ACC112 (cell line): ENCODE measurements at regions not wholly inside any gene's neighbourhood (a gene's known extent, or its start where the extent isn't known, plus 50 kb on each side); places are given as distances from the start of the nearest gene placed in this dataset.

Experiments
- H2AFZ ChIP-seq: fragments of 200-600 bp; sonication (generic); one replicate; pipeline ENCODE4 v1.6.0; 2017; ENCODE audit warnings: antibody characterized with exemption, low read length; ENCODE audit not compliant: unreplicated experiment
- H3K27ac ChIP-seq: fragments of 200-600 bp; sonication (generic); 2 replicates; pipeline ENCODE4 v1.5.1; 2014; ENCODE audit warnings: low read depth, mild to moderate bottlenecking, antibody characterized with exemption, low read length, moderate library complexity
- H3K27me3 ChIP-seq: fragments of 200-600 bp; sonication (generic); 2 replicates; pipeline ENCODE4 v1.6.1; 2014; ENCODE audit warnings: mild to moderate bottlenecking, antibody characterized with exemption, low read length, moderate library complexity, mixed read lengths; ENCODE audit not compliant: insufficient read depth
- H3K36me3 ChIP-seq: fragments of 200-600 bp; sonication (generic); 2 replicates; pipeline ENCODE4 v1.6.1; 2016; ENCODE audit warnings: mild to moderate bottlenecking, antibody characterized with exemption, low read length, moderate library complexity, mixed read lengths; ENCODE audit not compliant: insufficient read depth
- H3K4me1 ChIP-seq: fragments of 200-600 bp; sonication (generic); one replicate; pipeline ENCODE4 v1.6.1; 2016; ENCODE audit warnings: low read length, mixed read lengths; ENCODE audit not compliant: insufficient read depth, unreplicated experiment, control insufficient read depth
- H3K4me3 ChIP-seq: fragments of 200-600 bp; sonication (generic); 2 replicates; pipeline ENCODE4 v1.5.1; 2014; ENCODE audit warnings: mild to moderate bottlenecking, low read depth, low read length
- H3K79me2 ChIP-seq: fragments of 200-600 bp; sonication (generic); one replicate; pipeline ENCODE4 v1.6.0; 2016; ENCODE audit warnings: low read length; ENCODE audit not compliant: control insufficient read depth, unreplicated experiment, insufficient read depth

GRCh38 chr4:58514299-58514698 lies 1404.1 kb upstream of the IGFBP7 start:
- Histone ChIP-seq H3K79me2 (no peaks in the 10 kb centered on the region), H3K27ac (no peak overlapping the region), H3K4me1 (no peaks in the 10 kb centered on the region), H2AFZ (no peak overlapping the region), H3K4me3 (no peak overlapping the region), H3K27me3 (no peaks in the 10 kb centered on the region), H3K36me3 (no peaks in the 10 kb centered on the region)

- H3K4me3 ChIP-seq = no peak overlapping the region
- H3K36me3 ChIP-seq = no peaks in the 10 kb centered on the region
- H3K4me1 ChIP-seq = no peaks in the 10 kb centered on the region
- H2AFZ ChIP-seq = no peak overlapping the region
- no peak overlapping the region for H3K27ac ChIP-seq
- no peaks in the 10 kb centered on the region for H3K79me2 ChIP-seq
- no peaks in the 10 kb centered on the region for H3K27me3 ChIP-seq
Observed at GRCh38 chr4:58510652-58511051, 1400.5 kb upstream of the IGFBP7 start.

GRCh38 chr4:58507079-58507478 lies 1396.9 kb upstream of the IGFBP7 start:
- Histone ChIP-seq H3K4me3 (no peak overlapping the region), H3K27me3 (no peaks in the 10 kb centered on the region), H3K27ac (no peak overlapping the region), H3K79me2 (no peaks in the 10 kb centered on the region), H3K36me3 (no peaks in the 10 kb centered on the region), H3K4me1 (no peaks in the 10 kb centered on the region), H2AFZ (no peak overlapping the region)

GRCh38 chr4:58502839-58503238 lies 1392.7 kb upstream of the IGFBP7 start:
- H2AFZ ChIP-seq = no peak overlapping the region
- no peak overlapping the region for H3K4me3 ChIP-seq
- no peaks in the 10 kb centered on the region for H3K79me2 ChIP-seq
- H3K27ac ChIP-seq = no peak overlapping the region
- H3K27me3 ChIP-seq = no peaks in the 10 kb centered on the region
- H3K36me3 ChIP-seq = no peaks in the 10 kb centered on the region
- no peaks in the 10 kb centered on the region for H3K4me1 ChIP-seq

GRCh38 chr4:58499182-58499581 lies 1389.0 kb upstream of the IGFBP7 start:
- Histone ChIP-seq H3K4me3 (no peak overlapping the region), H3K27ac (no peak overlapping the region), H3K4me1 (no peaks in the 10 kb centered on the region), H2AFZ (no peak overlapping the region), H3K27me3 (no peaks in the 10 kb centered on the region), H3K36me3 (no peaks in the 10 kb centered on the region), H3K79me2 (no peaks in the 10 kb centered on the region)

GRCh38 chr4:58491620-58492019 lies 1381.4 kb upstream of the IGFBP7 start:
- no peaks in the 10 kb centered on the region for H3K79me2 ChIP-seq
- no peaks in the 10 kb centered on the region for H3K36me3 ChIP-seq
- H3K27me3 ChIP-seq = no peaks in the 10 kb centered on the region
- no peak overlapping the region for H2AFZ ChIP-seq
- H3K27ac ChIP-seq = no peak overlapping the region
- H3K4me3 ChIP-seq = no peak overlapping the region
- H3K4me1 ChIP-seq = no peaks in the 10 kb centered on the region

- H3K36me3 ChIP-seq = no peaks in the 10 kb centered on the region
- no peak overlapping the region for H3K27ac ChIP-seq
- no peaks in the 10 kb centered on the region for H3K79me2 ChIP-seq
- H3K27me3 ChIP-seq = no peaks in the 10 kb centered on the region
- H3K4me3 ChIP-seq = no peak overlapping the region
- H2AFZ ChIP-seq = no peak overlapping the region
- no peaks in the 10 kb centered on the region for H3K4me1 ChIP-seq
Observed at GRCh38 chr4:58477950-58478349, 1367.8 kb upstream of the IGFBP7 start.

- no peak overlapping the region for H3K27ac ChIP-seq
- no peaks in the 10 kb centered on the region for H3K27me3 ChIP-seq
- no peaks in the 10 kb centered on the region for H3K79me2 ChIP-seq
- H3K4me1 ChIP-seq = no peaks in the 10 kb centered on the region
- no peak overlapping the region for H3K4me3 ChIP-seq
- H2AFZ ChIP-seq = no peak overlapping the region
- H3K36me3 ChIP-seq = no peaks in the 10 kb centered on the region
Observed at GRCh38 chr4:58477513-58477912, 1367.3 kb upstream of the IGFBP7 start.

- no peak overlapping the region for H3K4me3 ChIP-seq
- no peak overlapping the region for H3K27ac ChIP-seq
- H3K4me1 ChIP-seq = no peaks in the 10 kb centered on the region
Observed at GRCh38 chr4:58475097-58475496, 1364.9 kb upstream of the IGFBP7 start.

GRCh38 chr4:58465031-58465430 lies 1354.8 kb upstream of the IGFBP7 start:
- Histone ChIP-seq H3K79me2 (no peaks in the 10 kb centered on the region), H3K4me3 (no peak overlapping the region), H3K27ac (no peak overlapping the region), H3K27me3 (no peaks in the 10 kb centered on the region), H3K4me1 (no peaks in the 10 kb centered on the region), H3K36me3 (no peaks in the 10 kb centered on the region), H2AFZ (no peak overlapping the region)

More at GRCh38 chr4:58475097-58475496, 1364.9 kb upstream of the IGFBP7 start:
- H3K27me3 ChIP-seq = no peaks in the 10 kb centered on the region
- H3K36me3 ChIP-seq = no peaks in the 10 kb centered on the region
- no peaks in the 10 kb centered on the region for H3K79me2 ChIP-seq
- no peak overlapping the region for H2AFZ ChIP-seq

GRCh38 chr4:58456727-58457384 lies 1346.7 kb upstream of the IGFBP7 start:
- Histone ChIP-seq H3K4me1 (no peaks in the 10 kb centered on the region), H3K27ac (no peak overlapping the region), H3K27me3 (no peaks in the 10 kb centered on the region), H3K4me3 (no peak overlapping the region), H3K36me3 (no peaks in the 10 kb centered on the region), H3K79me2 (no peaks in the 10 kb centered on the region), H2AFZ (no peak overlapping the region)
